Fibroblast of lung (primary cell): ENCODE measurements at regions not wholly inside any gene's neighbourhood (a gene's known extent, or its start where the extent isn't known, plus 50 kb on each side); places are given as distances from the start of the nearest gene placed in this dataset.

Experiments
- CTCF ChIP-seq, 2 donors: IDR thresholded peaks in 1 of 2; conservative IDR thresholded peaks in 1 of 2; 1 replicate in 1 of 2; 2 replicates in 1 of 2; pipeline ENCODE4 v1.5.1; 2011 to 2012; ENCODE audit warnings: low read length in 2 of 2, control low read depth in 1 of 2, inconsistent platforms in 1 of 2, low read depth in 1 of 2, mild to moderate bottlenecking in 1 of 2
- EZH2 ChIP-seq: IDR thresholded peaks from 2 replicates; pipeline ENCODE4 v1.5.1; 2012; ENCODE audit warnings: low read length, control low read depth, mild to moderate bottlenecking; ENCODE audit errors: missing control alignments

DNA sequence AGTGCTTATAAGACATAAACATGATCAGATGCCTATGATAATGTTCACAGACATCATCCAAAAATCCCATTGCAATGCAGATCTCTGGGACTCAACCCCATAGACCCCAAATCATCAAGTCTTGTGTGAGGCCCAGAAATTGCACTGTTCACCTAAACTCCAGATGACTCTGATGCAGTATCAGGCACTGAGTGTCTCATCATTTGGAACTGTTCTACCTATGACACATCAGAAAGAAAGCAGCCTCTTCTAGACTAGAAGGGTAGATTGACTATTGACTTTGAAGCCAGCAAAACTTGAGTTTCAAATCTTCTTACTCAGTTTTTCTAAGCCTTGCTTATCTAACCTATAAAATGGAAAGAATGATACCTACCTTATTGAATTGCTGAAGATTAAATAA is 58.7 kb upstream of the PAPPA start:
- TF ChIP-seq CTCF (conservative IDR thresholded peaks at IDR 0.05 in 1 of 2, IDR thresholded peaks at IDR 0.05 in 1 of 2; ENCODE audit: low read depth in 1 of 2, low read length in 2 of 2): no peak
- no peak for TF ChIP-seq EZH2
